ENCODE measurements at regions not wholly inside any gene's neighbourhood (a gene's known extent, or its start where the extent isn't known, plus 50 kb on each side); places are given as distances from the start of the nearest gene placed in this dataset.

DNA sequence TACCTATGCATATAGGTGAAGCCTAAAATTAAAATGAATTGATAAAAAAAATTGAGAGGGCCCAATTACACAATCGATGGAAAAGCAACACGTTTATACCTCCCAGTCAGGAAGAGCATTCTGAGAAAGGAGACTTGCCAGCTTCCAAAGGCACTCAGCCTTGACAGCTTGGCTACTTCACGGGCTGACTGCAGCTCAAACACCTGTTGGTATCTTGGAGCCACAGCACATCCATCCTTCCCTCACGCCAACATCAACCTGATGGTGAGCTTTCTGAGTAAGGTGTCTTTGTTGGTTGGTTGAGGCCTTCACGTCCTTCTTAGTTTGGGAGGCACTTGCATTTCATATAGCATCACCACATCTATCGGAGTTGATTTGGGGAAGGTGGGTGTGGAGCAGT, 598.9 kb upstream of the DIPK2B start:
- TF ChIP-seq, protein P1, sequence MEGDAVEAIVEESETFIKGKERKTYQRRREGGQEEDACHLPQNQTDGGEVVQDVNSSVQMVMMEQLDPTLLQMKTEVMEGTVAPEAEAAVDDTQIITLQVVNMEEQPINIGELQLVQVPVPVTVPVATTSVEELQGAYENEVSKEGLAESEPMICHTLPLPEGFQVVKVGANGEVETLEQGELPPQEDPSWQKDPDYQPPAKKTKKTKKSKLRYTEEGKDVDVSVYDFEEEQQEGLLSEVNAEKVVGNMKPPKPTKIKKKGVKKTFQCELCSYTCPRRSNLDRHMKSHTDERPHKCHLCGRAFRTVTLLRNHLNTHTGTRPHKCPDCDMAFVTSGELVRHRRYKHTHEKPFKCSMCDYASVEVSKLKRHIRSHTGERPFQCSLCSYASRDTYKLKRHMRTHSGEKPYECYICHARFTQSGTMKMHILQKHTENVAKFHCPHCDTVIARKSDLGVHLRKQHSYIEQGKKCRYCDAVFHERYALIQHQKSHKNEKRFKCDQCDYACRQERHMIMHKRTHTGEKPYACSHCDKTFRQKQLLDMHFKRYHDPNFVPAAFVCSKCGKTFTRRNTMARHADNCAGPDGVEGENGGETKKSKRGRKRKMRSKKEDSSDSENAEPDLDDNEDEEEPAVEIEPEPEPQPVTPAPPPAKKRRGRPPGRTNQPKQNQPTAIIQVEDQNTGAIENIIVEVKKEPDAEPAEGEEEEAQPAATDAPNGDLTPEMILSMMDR (IDR thresholded peaks at IDR 0.05): no peak
- TF ChIP-seq, protein P2, sequence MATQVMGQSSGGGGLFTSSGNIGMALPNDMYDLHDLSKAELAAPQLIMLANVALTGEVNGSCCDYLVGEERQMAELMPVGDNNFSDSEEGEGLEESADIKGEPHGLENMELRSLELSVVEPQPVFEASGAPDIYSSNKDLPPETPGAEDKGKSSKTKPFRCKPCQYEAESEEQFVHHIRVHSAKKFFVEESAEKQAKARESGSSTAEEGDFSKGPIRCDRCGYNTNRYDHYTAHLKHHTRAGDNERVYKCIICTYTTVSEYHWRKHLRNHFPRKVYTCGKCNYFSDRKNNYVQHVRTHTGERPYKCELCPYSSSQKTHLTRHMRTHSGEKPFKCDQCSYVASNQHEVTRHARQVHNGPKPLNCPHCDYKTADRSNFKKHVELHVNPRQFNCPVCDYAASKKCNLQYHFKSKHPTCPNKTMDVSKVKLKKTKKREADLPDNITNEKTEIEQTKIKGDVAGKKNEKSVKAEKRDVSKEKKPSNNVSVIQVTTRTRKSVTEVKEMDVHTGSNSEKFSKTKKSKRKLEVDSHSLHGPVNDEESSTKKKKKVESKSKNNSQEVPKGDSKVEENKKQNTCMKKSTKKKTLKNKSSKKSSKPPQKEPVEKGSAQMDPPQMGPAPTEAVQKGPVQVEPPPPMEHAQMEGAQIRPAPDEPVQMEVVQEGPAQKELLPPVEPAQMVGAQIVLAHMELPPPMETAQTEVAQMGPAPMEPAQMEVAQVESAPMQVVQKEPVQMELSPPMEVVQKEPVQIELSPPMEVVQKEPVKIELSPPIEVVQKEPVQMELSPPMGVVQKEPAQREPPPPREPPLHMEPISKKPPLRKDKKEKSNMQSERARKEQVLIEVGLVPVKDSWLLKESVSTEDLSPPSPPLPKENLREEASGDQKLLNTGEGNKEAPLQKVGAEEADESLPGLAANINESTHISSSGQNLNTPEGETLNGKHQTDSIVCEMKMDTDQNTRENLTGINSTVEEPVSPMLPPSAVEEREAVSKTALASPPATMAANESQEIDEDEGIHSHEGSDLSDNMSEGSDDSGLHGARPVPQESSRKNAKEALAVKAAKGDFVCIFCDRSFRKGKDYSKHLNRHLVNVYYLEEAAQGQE (IDR thresholded peaks at IDR 0.05; ENCODE audit: insufficient read depth in 1 of 2, low read depth in 2 of 2, low read length in 1 of 2): no peak
- TF ChIP-seq TCF7L2 (IDR thresholded peaks at IDR 0.05; ENCODE audit: low read depth, low read length): no peak

Measured in Panc1 (cell line).